Suppressor macrophage (primary cell): ENCODE measurements at regions not wholly inside any gene's neighbourhood (a gene's known extent, or its start where the extent isn't known, plus 50 kb on each side); places are given as distances from the start of the nearest gene placed in this dataset.
A peak's percentile ranks its signal among the peaks of the same experiment; 100 is the strongest.

Source experiments
- DNase-seq, 4 experiments: peaks; one replicate each; pipeline ENCODE4 v3.0.0-alpha.2; 2020 to 2022

GRCh38 chr9:97747201-97747965 is 50.2 kb upstream of the XPA start:
- DNase-seq, result no peak

GRCh38 chr9:97748525-97748924 is 51.4 kb upstream of the XPA start:
- DNase-seq, result no peak

- DNase-seq, result no peak
Measured at GRCh38 chr9:97749928-97750327, 52.8 kb upstream of the XPA start.

GRCh38 chr9:97751531-97751930 is 54.4 kb upstream of the XPA start:
- DNase-seq, result no peak

DNA sequence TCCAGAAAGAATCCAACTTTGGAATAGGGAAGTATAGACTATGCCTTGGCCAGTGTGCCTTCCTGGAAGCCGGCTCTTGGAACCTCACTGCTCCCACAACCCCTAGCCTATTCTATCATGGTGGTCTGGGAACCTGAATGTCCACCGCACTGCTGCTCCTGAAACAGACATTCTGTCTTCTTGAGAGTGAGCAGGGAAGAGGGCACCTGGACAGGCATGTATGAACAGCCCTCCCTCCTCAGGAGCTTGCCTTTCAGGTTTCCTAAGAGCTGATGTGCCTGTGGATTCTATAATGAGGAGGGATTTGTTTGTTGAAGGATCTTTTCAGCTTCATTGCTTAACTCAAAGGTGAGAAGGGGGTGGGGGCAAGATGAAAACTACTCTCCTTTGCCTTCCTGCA is 55.1 kb upstream of the XPA start:
- no peak for DNase-seq

GRCh38 chr9:97753364-97753763 is 56.2 kb upstream of the XPA start:
- DNase-seq, result no peak

DNA sequence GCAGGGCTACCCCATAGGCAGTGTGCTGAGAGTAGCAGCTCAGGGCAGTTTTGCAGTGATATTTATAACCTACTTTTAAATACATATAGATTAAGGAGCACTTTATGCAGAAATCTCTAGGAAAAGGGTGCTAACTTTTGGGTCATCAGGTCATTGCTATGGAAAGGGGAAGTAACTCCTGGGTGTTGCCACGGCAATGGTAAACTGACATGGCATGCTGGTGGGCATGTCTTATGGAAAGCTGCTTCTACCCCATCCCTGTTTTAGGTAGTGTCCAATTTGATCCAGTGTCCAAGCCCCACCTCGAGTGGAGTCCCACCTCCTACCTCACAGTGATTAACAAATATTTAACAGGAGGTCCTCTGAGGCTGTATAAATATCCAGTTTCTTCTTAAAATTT is 56.8 kb upstream of the XPA start:
- peak in 3 of 4 experiments; percentile 17 to 42 (median 26) for DNase-seq

- DNase-seq, result no peak
Measured at GRCh38 chr9:97755618-97756267, 58.6 kb upstream of the XPA start.

GRCh38 chr9:97756991-97757390 is 59.9 kb upstream of the XPA start:
- DNase-seq, result no peak

DNA sequence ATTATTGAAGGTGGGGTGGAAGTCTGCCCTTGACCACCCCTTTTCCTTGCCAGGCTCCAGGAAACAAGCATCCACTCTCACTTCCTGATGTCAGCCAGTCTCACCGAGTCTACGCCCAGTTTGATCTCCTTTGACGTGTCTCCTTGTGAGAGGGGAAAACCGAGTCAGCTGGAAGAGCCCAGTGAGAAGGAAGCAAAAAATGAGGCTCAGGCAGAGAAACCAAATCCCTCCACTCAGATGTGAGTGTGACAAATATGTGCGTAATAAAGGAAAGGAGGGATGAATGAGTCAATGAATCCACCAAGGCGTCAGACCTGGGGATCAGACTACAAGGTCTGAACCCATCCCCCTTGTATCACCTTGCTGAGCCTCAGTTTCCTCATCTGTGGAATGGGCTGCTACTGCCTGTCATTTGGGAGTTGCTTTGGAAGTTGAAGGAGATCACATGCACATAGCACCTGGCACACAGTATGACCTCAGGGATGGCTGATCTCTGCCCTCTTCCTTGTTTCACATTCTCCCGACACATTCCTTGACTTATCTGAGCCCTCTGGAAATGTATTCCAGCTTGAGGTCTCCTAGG is 61.3 kb upstream of the XPA start:
- no peak for DNase-seq

GRCh38 chr9:97759581-97760288 is 62.6 kb upstream of the XPA start:
- DNase-seq, result no peak

GRCh38 chr9:97761056-97761598 is 64.0 kb upstream of the XPA start:
- DNase-seq, result no peak

DNA sequence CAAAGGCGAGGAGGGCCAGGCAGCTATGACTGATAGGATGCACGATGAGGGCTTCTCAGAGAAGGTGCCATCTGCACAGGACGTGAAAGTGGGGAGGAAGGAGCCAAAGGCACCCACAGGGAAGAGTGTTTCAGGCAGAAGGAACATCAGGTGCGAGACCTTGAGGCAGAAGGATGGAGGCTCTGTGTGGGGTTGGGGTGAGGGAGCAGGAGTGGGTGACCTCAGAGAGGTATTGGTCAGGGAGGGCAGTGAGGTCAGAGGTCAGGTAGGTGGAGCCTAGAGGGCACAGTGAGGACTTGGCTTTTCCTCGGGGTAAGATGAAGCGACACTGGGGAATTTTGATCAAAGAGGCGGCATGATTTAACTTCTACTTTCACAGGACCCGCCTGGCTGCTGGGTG is 64.7 kb upstream of the XPA start:
- no peak for DNase-seq

DNA sequence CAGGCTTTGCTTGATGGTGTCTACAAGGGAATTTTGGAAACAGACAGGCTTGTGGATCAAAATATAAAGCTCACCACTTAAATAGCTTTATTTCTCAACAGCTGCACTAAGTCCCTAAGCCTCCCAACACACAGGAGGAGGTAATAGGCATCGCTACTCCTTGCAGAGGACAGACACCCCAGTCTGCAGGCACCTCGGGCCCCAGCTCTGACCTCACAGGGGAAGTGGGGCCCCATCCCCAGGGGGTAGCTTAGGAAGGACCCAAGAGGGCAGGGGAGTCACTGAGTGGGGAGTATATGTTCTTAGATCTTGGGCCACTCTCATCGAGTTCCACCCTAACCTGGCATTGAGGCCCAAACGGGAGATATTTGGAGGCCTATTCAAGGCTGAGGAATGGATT is 66.7 kb upstream of the XPA start:
- no peak for DNase-seq

- no peak for DNase-seq
Measured at GRCh38 chr9:97766092-97766491, 69.0 kb upstream of the XPA start.

- DNase-seq, result no peak
Measured at GRCh38 chr9:97766610-97767009, 69.5 kb upstream of the XPA start.

- DNase-seq, result no peak
Measured at GRCh38 chr9:97767891-97768290, 70.8 kb upstream of the XPA start.

- no peak for DNase-seq
Measured at GRCh38 chr9:97768746-97769145, 71.6 kb upstream of the XPA start.

DNA sequence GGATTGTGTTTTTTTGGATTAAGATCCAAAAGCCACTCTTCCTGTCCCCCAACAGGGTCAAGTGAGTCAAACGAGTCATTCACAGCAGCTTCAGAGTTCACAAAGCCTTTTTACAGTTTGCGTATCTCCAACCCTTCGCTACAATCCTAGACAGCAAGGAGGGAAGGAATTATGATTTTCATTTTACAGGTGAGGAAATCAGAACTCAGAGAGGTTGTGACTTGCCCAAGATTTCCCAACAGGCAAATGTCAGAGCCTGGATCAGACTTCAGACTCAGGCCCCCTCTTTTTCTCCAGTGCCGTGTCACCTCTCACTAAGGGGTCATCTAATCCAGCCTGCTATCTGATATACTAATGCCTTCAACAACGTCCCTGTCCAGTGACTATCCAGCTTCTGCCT is 72.1 kb upstream of the XPA start:
- no peak for DNase-seq

DNA sequence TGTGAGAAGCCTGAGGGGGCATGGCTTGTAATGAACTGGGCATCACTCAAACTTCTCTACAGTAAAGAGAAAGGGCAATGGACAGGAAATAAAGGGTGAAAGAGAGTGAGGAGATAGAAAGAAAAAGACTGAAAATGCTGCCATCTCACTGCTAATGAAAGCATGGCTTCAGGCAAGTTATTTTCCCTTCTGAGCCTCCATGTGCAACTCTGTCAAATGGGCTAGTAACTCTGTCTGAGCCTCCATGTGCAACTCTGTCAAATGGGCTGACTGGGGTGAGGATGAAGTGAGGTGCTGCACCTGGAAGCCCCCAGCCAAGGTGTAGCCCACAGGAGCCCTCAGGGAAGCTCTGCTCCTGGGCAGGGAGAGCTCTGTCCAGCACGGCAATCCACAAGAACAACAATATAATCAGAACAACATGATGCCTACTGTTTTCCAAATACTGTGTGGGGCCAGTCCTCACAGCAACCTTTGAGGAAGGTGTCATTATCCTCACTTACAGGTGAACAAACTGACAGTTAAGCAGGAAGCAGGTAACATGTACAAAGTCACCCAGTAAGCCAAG is 73.8 kb upstream of the XPA start:
- DNase-seq, result no peak

- no peak for DNase-seq
Measured at GRCh38 chr9:97771641-97772040, 74.5 kb upstream of the XPA start.

DNA sequence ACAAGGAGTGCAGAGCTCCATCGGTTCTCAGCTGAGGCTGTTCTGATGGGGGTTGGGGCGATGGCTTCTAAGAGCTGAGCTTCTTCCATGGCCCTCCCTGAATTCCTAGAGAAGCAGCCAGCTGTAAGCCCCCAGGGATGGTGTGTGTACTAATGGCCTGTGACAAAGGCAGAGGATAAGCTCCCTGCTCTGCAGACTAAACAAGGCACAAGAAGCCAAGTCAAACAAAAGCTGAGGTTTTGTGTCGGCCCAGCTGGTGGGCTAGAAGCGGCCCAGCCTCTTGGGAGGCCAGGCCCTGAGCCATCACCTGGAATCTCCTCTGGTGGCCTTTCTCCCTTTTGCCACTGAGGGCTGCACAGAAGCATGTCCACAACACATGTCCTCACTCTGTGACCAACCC is 75.0 kb upstream of the XPA start:
- DNase-seq, result no peak

- DNase-seq, result no peak
Measured at GRCh38 chr9:97773091-97773490, 76.0 kb upstream of the XPA start.
